ENCODE measurements at regions not wholly inside any gene's neighbourhood (a gene's known extent, or its start where the extent isn't known, plus 50 kb on each side); places are given as distances from the start of the nearest gene placed in this dataset.

- H3K27me3 ChIP-seq (ENCODE audit: control insufficient read depth, extremely low read depth, insufficient read depth, low read length): no peaks in the 10 kb centered on the region
- FAIRE-seq: no peak
- dilution Hi-C loops (cut with MboI; ENCODE audit: extremely low pct_ligation_motif_present, low sequenced_read_pairs): no loop called here
Measured at GRCh38 chr1:94644352-94644751, 102.8 kb upstream of the F3 start.

GRCh38 chr1:94643819-94644218, 102.3 kb upstream of the F3 start:
- peaks cover 46% of the 10 kb centered on the region for H3K4me1 ChIP-seq (ENCODE audit: control insufficient read depth, extremely low read depth, insufficient read depth, low read length)
- no peak for DNase-seq (ENCODE audit: low read depth, low spot score)
- H2AFZ ChIP-seq (ENCODE audit: control insufficient read depth, low read length): no peak overlapping the region
- no peaks in the 10 kb centered on the region for H4K20me1 ChIP-seq (ENCODE audit: control insufficient read depth, extremely low read depth, insufficient read depth, low read length)
- H3K9me1 ChIP-seq (ENCODE audit: control insufficient read depth, extremely low read depth, insufficient read depth, low read length): no peaks in the 10 kb centered on the region
- H3K4me2 ChIP-seq (ENCODE audit: control insufficient read depth, extremely low read depth, insufficient read depth, low read depth, low read length): no peak overlapping the region
- TF ChIP-seq CTCF (optimal IDR thresholded peaks at IDR 0.05 in 1 of 3, IDR thresholded peaks at IDR 0.05 in 1 of 3, conservative IDR thresholded peaks at IDR 0.05 in 1 of 3; ENCODE audit: extremely low read depth in 1 of 3, insufficient read depth in 2 of 3, low read length in 3 of 3) (no peak), EZH2 (IDR thresholded peaks at IDR 0.05; ENCODE audit: low read length) (no peak)
- no peaks in the 10 kb centered on the region for H3K36me3 ChIP-seq (ENCODE audit: control insufficient read depth in 2 of 2, extremely low read depth in 1 of 2, insufficient read depth in 2 of 2, low read length in 2 of 2)
- no peak overlapping the region for H3K27ac ChIP-seq (ENCODE audit: control insufficient read depth, insufficient read depth, low read length)
- H3K9me3 ChIP-seq (ENCODE audit: control insufficient read depth, low read depth, low read length): no peaks in the 10 kb centered on the region
- peak; percentile 13 for FAIRE-seq
- dilution Hi-C loops (cut with MboI; ENCODE audit: extremely low pct_ligation_motif_present, low sequenced_read_pairs): no loop called here
- H3K27me3 ChIP-seq (ENCODE audit: control insufficient read depth, extremely low read depth, insufficient read depth, low read length): no peaks in the 10 kb centered on the region
- H3K79me2 ChIP-seq (ENCODE audit: control insufficient read depth, insufficient read depth, low read length): no peaks in the 10 kb centered on the region
- no peak overlapping the region for H3K9ac ChIP-seq (ENCODE audit: control insufficient read depth, extremely low read depth, insufficient read depth, low read length)
- H3K4me3 ChIP-seq (ENCODE audit: control insufficient read depth in 2 of 3, extremely low read depth in 1 of 3, insufficient read depth in 2 of 3, low read depth in 1 of 3, low read length in 3 of 3): no peak overlapping the region

More at GRCh38 chr1:94644352-94644751, 102.8 kb upstream of the F3 start:
- Histone ChIP-seq H3K27ac (ENCODE audit: control insufficient read depth, insufficient read depth, low read length) (no peak overlapping the region), H3K9ac (ENCODE audit: control insufficient read depth, extremely low read depth, insufficient read depth, low read length) (no peak overlapping the region), H3K36me3 (ENCODE audit: control insufficient read depth in 2 of 2, extremely low read depth in 1 of 2, insufficient read depth in 2 of 2, low read length in 2 of 2) (no peaks in the 10 kb centered on the region), H3K4me2 (ENCODE audit: control insufficient read depth, extremely low read depth, insufficient read depth, low read depth, low read length) (no peak overlapping the region), H3K79me2 (ENCODE audit: control insufficient read depth, insufficient read depth, low read length) (no peaks in the 10 kb centered on the region), H3K4me3 (ENCODE audit: control insufficient read depth in 2 of 3, extremely low read depth in 1 of 3, insufficient read depth in 2 of 3, low read depth in 1 of 3, low read length in 3 of 3) (no peak overlapping the region), H3K9me1 (ENCODE audit: control insufficient read depth, extremely low read depth, insufficient read depth, low read length) (no peaks in the 10 kb centered on the region), H4K20me1 (ENCODE audit: control insufficient read depth, extremely low read depth, insufficient read depth, low read length) (no peaks in the 10 kb centered on the region), H2AFZ (ENCODE audit: control insufficient read depth, low read length) (no peak overlapping the region), H3K4me1 (ENCODE audit: control insufficient read depth, extremely low read depth, insufficient read depth, low read length) (peaks cover 51% of the 10 kb centered on the region), H3K9me3 (ENCODE audit: control insufficient read depth, low read depth, low read length) (no peaks in the 10 kb centered on the region)
- TF ChIP-seq EZH2 (IDR thresholded peaks at IDR 0.05; ENCODE audit: low read length): no peak
- TF ChIP-seq CTCF (optimal IDR thresholded peaks at IDR 0.05 in 1 of 3, IDR thresholded peaks at IDR 0.05 in 1 of 3, conservative IDR thresholded peaks at IDR 0.05 in 1 of 3; ENCODE audit: extremely low read depth in 1 of 3, insufficient read depth in 2 of 3, low read length in 3 of 3): no peak
- no peak for DNase-seq (ENCODE audit: low read depth, low spot score)
